ENCODE measurements at regions not wholly inside any gene's neighbourhood (a gene's known extent, or its start where the extent isn't known, plus 50 kb on each side); places are given as distances from the start of the nearest gene placed in this dataset.

- TF ChIP-seq CTCF (IDR thresholded peaks at IDR 0.05) (no peak), POLR2A (IDR thresholded peaks at IDR 0.05) (no peak)
- intact Hi-C loops (cut with DNase I), result no loop called here
- no peaks in the 10 kb centered on the region for H3K27me3 ChIP-seq
Observed at GRCh38 chr4:14078326-14078725, 450.8 kb upstream of the BOD1L1 start.

GRCh38 chr4:14079601-14080000, 452.1 kb upstream of the BOD1L1 start:
- Histone ChIP-seq H3K27ac (no peak overlapping the region), H3K9me3 (replicated peaks in 1 of 3) (no peaks in the 10 kb centered on the region), H3K27me3 (no peaks in the 10 kb centered on the region), H3K4me3 (no peak overlapping the region), H3K4me1 (replicated peaks in 1 of 2) (no peaks in the 10 kb centered on the region), H3K36me3 (replicated peaks in 1 of 2) (no peaks in the 10 kb centered on the region)
- intact Hi-C loops (cut with DNase I), result no loop called here
- TF ChIP-seq CTCF (IDR thresholded peaks at IDR 0.05), result no peak
- no peak for TF ChIP-seq POLR2A (IDR thresholded peaks at IDR 0.05)
- 88 to 94% (median 91%) methylated on average over 1 of the region's 1 CpG for WGBS, 4 donors
- DNase-seq, result no peak

More at GRCh38 chr4:14078326-14078725, 450.8 kb upstream of the BOD1L1 start:
- Histone ChIP-seq H3K27ac (no peak overlapping the region), H3K4me1 (replicated peaks in 1 of 2) (no peaks in the 10 kb centered on the region), H3K36me3 (replicated peaks in 1 of 2) (no peaks in the 10 kb centered on the region), H3K4me3 (no peak overlapping the region), H3K9me3 (replicated peaks in 1 of 3) (no peaks in the 10 kb centered on the region)
- 81 to 87% (median 83%) methylated on average over 3 of the region's 3 CpGs for WGBS, 4 donors
- DNase-seq, result no peak

- Histone ChIP-seq H3K4me1 (replicated peaks in 1 of 2) (no peaks in the 10 kb centered on the region), H3K27ac (no peak overlapping the region), H3K9me3 (replicated peaks in 1 of 3) (no peaks in the 10 kb centered on the region), H3K27me3 (no peaks in the 10 kb centered on the region), H3K4me3 (no peak overlapping the region), H3K36me3 (replicated peaks in 1 of 2) (no peaks in the 10 kb centered on the region)
- no peak for DNase-seq
- TF ChIP-seq POLR2A (IDR thresholded peaks at IDR 0.05) (no peak), CTCF (IDR thresholded peaks at IDR 0.05) (no peak)
- 41 to 62% (median 53%) methylated on average over 3 of the region's 3 CpGs for WGBS, 4 donors
- intact Hi-C loops (cut with DNase I), result no loop called here
Observed at GRCh38 chr4:14083150-14083549, 455.6 kb upstream of the BOD1L1 start.

GRCh38 chr4:14084598-14084997, 457.1 kb upstream of the BOD1L1 start:
- TF ChIP-seq CTCF (IDR thresholded peaks at IDR 0.05) (no peak), POLR2A (IDR thresholded peaks at IDR 0.05) (no peak)
- Histone ChIP-seq H3K4me1 (replicated peaks in 1 of 2) (no peaks in the 10 kb centered on the region), H3K9me3 (replicated peaks in 1 of 3) (no peaks in the 10 kb centered on the region), H3K27ac (no peak overlapping the region), H3K36me3 (replicated peaks in 1 of 2) (no peaks in the 10 kb centered on the region), H3K27me3 (no peaks in the 10 kb centered on the region), H3K4me3 (no peak overlapping the region)
- DNase-seq, result no peak
- WGBS, 4 donors, result 67 to 84% (median 78%) methylated on average over 2 of the region's 2 CpGs
- intact Hi-C loops (cut with DNase I), result no loop called here

Measured in adrenal gland (tissue), 9 donors.